CD4-positive, alpha-beta T cell treated with Interleukin-15 for 1 hour (primary cell): ENCODE measurements at regions not wholly inside any gene's neighbourhood (a gene's known extent, or its start where the extent isn't known, plus 50 kb on each side); places are given as distances from the start of the nearest gene placed in this dataset.

Experiments
- DNase-seq: peaks from one replicate; pipeline ENCODE4 v3.0.0-alpha.2; 2020

- no peak for DNase-seq
Measured at GRCh38 chr3:182233957-182234356, 522.2 kb downstream of the SOX2 start.

- DNase-seq, result no peak
Measured at GRCh38 chr3:182234881-182235280, 523.2 kb downstream of the SOX2 start.

- no peak for DNase-seq
Measured at GRCh38 chr3:182235504-182235903, 523.8 kb downstream of the SOX2 start.

GRCh38 chr3:182238126-182238525, 526.4 kb downstream of the SOX2 start:
- DNase-seq, result no peak

- DNase-seq, result no peak
Measured at GRCh38 chr3:182239316-182239715, 527.6 kb downstream of the SOX2 start.

GRCh38 chr3:182240474-182240873, 528.7 kb downstream of the SOX2 start:
- DNase-seq, result no peak

GRCh38 chr3:182241196-182241765, 529.6 kb downstream of the SOX2 start:
- no peak for DNase-seq

GRCh38 chr3:182241766-182242488, 530.2 kb downstream of the SOX2 start:
- no peak for DNase-seq

GRCh38 chr3:182242489-182242942, 530.8 kb downstream of the SOX2 start:
- DNase-seq, result no peak

- DNase-seq, result no peak
Measured at GRCh38 chr3:182243625-182244024, 531.9 kb downstream of the SOX2 start.

GRCh38 chr3:182244222-182244971, 532.7 kb downstream of the SOX2 start:
- DNase-seq, result no peak

GRCh38 chr3:182245059-182245458, 533.3 kb downstream of the SOX2 start:
- DNase-seq, result no peak

- no peak for DNase-seq
Measured at GRCh38 chr3:182246870-182247269, 535.1 kb downstream of the SOX2 start.

- DNase-seq, result no peak
Measured at GRCh38 chr3:182248349-182248880, 536.7 kb downstream of the SOX2 start.

- no peak for DNase-seq
Measured at GRCh38 chr3:182252802-182253201, 540.5 kb upstream of the ATP11B start.

- DNase-seq, result no peak
Measured at GRCh38 chr3:182255158-182255557, 538.1 kb upstream of the ATP11B start.

GRCh38 chr3:182257361-182257760, 535.9 kb upstream of the ATP11B start:
- DNase-seq, result no peak

- DNase-seq, result no peak
Measured at GRCh38 chr3:182258538-182259177, 534.6 kb upstream of the ATP11B start.

- no peak for DNase-seq
Measured at GRCh38 chr3:182259579-182259978, 533.7 kb upstream of the ATP11B start.

- no peak for DNase-seq
Measured at GRCh38 chr3:182261041-182261440, 532.3 kb upstream of the ATP11B start.

- DNase-seq, result no peak
Measured at GRCh38 chr3:182268711-182269110, 524.6 kb upstream of the ATP11B start.

GRCh38 chr3:182276512-182276911, 516.8 kb upstream of the ATP11B start:
- DNase-seq, result no peak

GRCh38 chr3:182284793-182285192, 508.5 kb upstream of the ATP11B start:
- DNase-seq, result no peak
